Colonic mucosa (tissue), 4 donors: ENCODE measurements at regions not wholly inside any gene's neighbourhood (a gene's known extent, or its start where the extent isn't known, plus 50 kb on each side); places are given as distances from the start of the nearest gene placed in this dataset.

ENCODE experiments used
- DNase-seq: peaks from one replicate; pipeline ENCODE4 v3.0.0-alpha.2; 2020
- H3K27ac ChIP-seq: fragments of 200-600 bp; one replicate; pipeline ENCODE4 v1.8.0; 2021
- H3K27me3 ChIP-seq: fragments of 200-600 bp; one replicate; pipeline ENCODE4 v1.8.0; 2021
- H3K36me3 ChIP-seq: fragments of 200-600 bp; one replicate; pipeline ENCODE4 v1.8.0; 2021
- H3K4me1 ChIP-seq: fragments of 200-600 bp; one replicate; pipeline ENCODE4 v1.8.0; 2021; ENCODE audit warnings: mild to moderate bottlenecking
- H3K4me3 ChIP-seq: fragments of 200-600 bp; one replicate; pipeline ENCODE4 v1.8.0; 2021
- H3K9ac ChIP-seq, 2 donors: one replicate each; pipeline ENCODE4 v1.7.0; 2013; ENCODE audit warnings: control low read depth in 2 of 2, low read depth in 2 of 2, low read length in 2 of 2
- H3K9me3 ChIP-seq: fragments of 200-600 bp; one replicate; pipeline ENCODE4 v1.8.0; 2021
- CTCF ChIP-seq: fragments of 200-600 bp; IDR thresholded peaks from one replicate; pipeline ENCODE4 v1.8.0; 2022; ENCODE audit warnings: antibody characterized with exemption, mild to moderate bottlenecking
- intact Hi-C: fragments of 100-400 bp; cut with DNase I; formaldehyde crosslinking; loops from one replicate; pipeline ENCODE4 v1.14.1; 2022
- donor health status: healthy.
- donor health status: DM: no; HTN: no; CAD: no.
- donor health status: DM: no; HTN: no; CAD: no.

- no peak overlapping the region for H3K27ac ChIP-seq
- H3K36me3 ChIP-seq = no peaks in the 10 kb centered on the region
- no peak overlapping the region for H3K9ac ChIP-seq
- no peak for DNase-seq
- no peak for TF ChIP-seq CTCF
- intact Hi-C loops = no loop called here
- no peak overlapping the region for H3K4me3 ChIP-seq
- H3K27me3 ChIP-seq = no peaks in the 10 kb centered on the region
- no peaks in the 10 kb centered on the region for H3K4me1 ChIP-seq
- no peaks in the 10 kb centered on the region for H3K9me3 ChIP-seq
Observed at GRCh38 chr4:181611946-181612600, 631.1 kb upstream of the TENM3 start.

- Histone ChIP-seq H3K4me1 (no peaks in the 10 kb centered on the region), H3K9ac (no peak overlapping the region), H3K36me3 (no peaks in the 10 kb centered on the region), H3K27ac (no peak overlapping the region), H3K4me3 (no peak overlapping the region), H3K9me3 (no peaks in the 10 kb centered on the region), H3K27me3 (no peaks in the 10 kb centered on the region)
- intact Hi-C loops = no loop called here
- no peak for TF ChIP-seq CTCF
- no peak for DNase-seq
Observed at GRCh38 chr4:181613200-181613599, 630.0 kb upstream of the TENM3 start.

GRCh38 chr4:181618038-181618618, 625.1 kb upstream of the TENM3 start:
- H3K9ac ChIP-seq = no peak overlapping the region
- H3K4me3 ChIP-seq = no peak overlapping the region
- no peak for TF ChIP-seq CTCF
- H3K9me3 ChIP-seq = no peaks in the 10 kb centered on the region
- H3K27ac ChIP-seq = no peak overlapping the region
- no peaks in the 10 kb centered on the region for H3K27me3 ChIP-seq
- no peak for DNase-seq
- H3K36me3 ChIP-seq = no peaks in the 10 kb centered on the region
- intact Hi-C loops = no loop called here
- no peaks in the 10 kb centered on the region for H3K4me1 ChIP-seq

- intact Hi-C loops = no loop called here
- no peak overlapping the region for H3K9ac ChIP-seq
- no peak for TF ChIP-seq CTCF
- DNase-seq = no peak
- no peaks in the 10 kb centered on the region for H3K27me3 ChIP-seq
- H3K9me3 ChIP-seq = no peaks in the 10 kb centered on the region
- H3K4me1 ChIP-seq = no peaks in the 10 kb centered on the region
- no peaks in the 10 kb centered on the region for H3K36me3 ChIP-seq
- H3K27ac ChIP-seq = no peak overlapping the region
- no peak overlapping the region for H3K4me3 ChIP-seq
Observed at GRCh38 chr4:181618896-181619295, 624.3 kb upstream of the TENM3 start.

GRCh38 chr4:181619651-181620050, 623.6 kb upstream of the TENM3 start:
- no peaks in the 10 kb centered on the region for H3K4me1 ChIP-seq
- no peak overlapping the region for H3K27ac ChIP-seq
- H3K36me3 ChIP-seq = no peaks in the 10 kb centered on the region
- no peaks in the 10 kb centered on the region for H3K27me3 ChIP-seq
- intact Hi-C loops = no loop called here
- no peaks in the 10 kb centered on the region for H3K9me3 ChIP-seq
- no peak for TF ChIP-seq CTCF
- no peak overlapping the region for H3K4me3 ChIP-seq
- H3K9ac ChIP-seq = no peak overlapping the region
- DNase-seq = no peak
